ENCODE measurements at regions not wholly inside any gene's neighbourhood (a gene's known extent, or its start where the extent isn't known, plus 50 kb on each side); places are given as distances from the start of the nearest gene placed in this dataset.

DNA sequence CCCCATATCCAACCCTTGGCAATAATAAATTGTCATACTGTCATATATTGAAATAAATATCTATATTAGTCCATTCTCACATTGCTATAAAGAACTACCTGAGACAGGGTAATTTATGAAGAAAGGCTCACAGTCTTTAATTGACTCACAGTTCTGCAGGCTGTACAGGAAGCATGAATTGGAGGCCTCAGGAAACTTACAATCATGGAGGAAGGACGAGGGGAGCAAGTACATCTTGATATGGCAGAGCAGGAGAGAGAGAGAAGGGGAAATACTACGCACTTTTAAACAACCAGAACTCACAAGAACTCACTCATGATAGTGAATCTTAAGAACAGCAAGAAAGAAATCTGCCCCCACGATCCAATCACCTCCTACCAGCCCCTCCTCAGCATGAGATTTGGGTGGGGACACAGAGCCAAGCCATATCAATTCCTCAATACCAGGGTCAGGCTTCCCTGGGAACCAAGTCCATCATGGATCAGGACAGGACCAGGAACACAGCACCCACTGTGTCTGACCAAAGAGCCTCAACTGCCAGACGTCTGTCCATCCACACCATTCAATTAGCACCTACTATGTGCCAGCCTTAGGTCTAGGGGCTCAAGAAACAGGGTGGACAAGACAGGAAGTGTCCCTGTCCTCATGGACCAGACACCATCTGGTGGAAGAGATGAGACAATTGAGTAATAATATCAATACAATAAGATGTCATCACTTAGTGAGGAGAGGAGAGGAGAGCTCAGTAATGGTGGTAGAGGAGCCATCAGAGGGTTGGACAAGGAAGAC lies 56.9 kb upstream of the TOP3B start:
- no peak for DNase-seq

DNA sequence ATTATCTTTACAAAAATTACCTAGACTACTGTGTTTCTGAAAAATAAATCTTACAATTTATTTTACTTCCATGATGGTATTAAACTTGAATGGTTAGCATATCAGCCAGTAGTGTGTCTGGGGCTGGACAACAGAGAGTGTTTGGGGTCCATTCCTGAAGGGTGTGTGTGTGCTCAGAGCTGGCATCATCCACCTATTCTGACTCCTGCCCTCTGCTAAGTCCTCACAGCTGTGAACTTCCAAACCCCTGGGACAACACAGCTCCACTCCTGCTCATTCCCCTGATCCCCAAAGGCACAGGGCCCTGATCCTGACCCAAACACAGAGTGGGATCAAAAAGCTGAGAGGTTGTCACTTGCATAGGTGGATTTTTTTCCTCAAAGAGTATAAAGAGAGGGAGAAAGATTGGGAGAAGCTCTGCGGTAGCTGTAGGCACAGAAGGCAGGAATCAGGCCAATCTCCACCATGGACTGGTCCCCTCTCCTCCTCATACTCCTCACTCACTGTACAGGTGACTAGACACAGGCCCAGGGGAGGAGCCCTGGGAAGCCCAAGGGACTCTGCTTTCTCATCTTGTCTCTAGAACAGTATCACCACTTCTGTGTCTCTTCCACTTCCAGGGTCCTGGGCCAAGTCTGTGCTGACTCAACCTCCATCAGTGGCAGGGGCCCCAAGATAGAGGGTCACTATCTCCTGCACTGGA lies 55.7 kb upstream of the TOP3B start:
- DNase-seq: no peak

GRCh38 chr22:22037740-22038139 lies 55.2 kb upstream of the TOP3B start:
- DNase-seq: no peak

GRCh38 chr22:22037229-22037628 lies 54.6 kb upstream of the TOP3B start:
- no peak for DNase-seq

GRCh38 chr22:22036588-22036987 lies 54.0 kb upstream of the TOP3B start:
- DNase-seq: no peak

DNA sequence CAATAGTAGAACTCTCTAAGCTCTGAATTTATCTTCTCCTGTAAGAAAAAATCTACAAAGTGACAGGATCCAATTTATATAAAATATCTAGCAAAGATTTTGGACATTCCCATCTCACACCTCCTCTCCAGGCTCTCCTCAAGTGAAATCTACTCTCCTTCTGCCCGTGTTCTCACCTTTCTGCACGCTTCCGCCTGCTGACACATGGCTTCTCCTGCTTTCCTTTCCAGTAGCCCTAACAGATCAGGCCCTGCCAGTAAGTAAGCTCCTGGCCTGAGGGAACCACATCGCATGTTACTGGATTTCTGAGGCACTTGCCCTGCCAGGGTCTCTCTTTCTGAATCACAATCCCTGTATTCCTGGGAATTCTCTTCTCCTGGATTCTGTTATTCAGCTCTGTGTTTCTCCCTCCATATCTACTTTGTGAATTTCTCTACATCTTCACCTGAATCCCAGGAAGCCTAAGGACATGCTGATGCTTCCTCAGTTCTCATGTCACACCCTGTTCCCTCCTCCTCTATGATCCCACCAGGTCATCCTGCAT lies 53.3 kb upstream of the TOP3B start:
- DNase-seq: no peak

- DNase-seq: no peak
Observed at GRCh38 chr22:22035203-22035602, 52.6 kb upstream of the TOP3B start.

- no peak for DNase-seq
Observed at GRCh38 chr22:22034469-22035132, 52.0 kb upstream of the TOP3B start.

DNA sequence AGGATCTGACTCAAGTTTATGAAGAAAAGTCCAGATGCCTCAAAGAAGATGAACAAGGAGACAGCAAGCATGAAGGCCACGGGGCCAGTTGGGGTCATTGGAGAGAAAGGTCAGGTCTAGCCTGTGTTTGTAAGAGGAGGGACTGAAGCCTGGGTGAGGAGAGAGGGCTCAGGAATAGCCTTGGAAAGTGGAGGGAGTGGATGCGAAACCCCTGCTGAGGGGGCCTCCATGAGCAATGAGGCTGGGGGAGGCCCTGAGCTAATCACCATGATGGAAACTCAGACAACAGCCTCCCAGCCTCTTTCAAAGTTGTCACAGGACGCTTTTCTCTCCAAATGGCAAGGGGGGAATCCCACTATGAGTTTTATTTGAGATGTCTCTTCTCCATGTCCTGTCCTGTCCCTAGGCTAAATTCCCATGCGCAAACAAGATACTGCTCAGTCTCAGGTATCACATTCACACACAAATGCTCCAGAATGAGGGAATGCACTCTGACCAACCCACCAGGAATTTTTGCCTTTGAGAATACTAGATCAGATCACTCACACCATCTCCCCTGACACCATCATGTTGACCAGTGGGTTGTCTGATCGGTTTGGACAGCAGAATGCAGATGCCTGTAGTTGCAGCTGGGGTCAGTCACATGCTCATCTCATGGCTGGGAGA lies 51.3 kb upstream of the TOP3B start:
- DNase-seq: no peak

GRCh38 chr22:22032906-22033802 lies 50.6 kb upstream of the TOP3B start:
- no peak for DNase-seq

GRCh38 chr22:22032099-22032905 lies 49.7 kb upstream of the TOP3B start:
- DNase-seq: no peak
